ENCODE measurements at regions not wholly inside any gene's neighbourhood (a gene's known extent, or its start where the extent isn't known, plus 50 kb on each side); places are given as distances from the start of the nearest gene placed in this dataset.

DNA sequence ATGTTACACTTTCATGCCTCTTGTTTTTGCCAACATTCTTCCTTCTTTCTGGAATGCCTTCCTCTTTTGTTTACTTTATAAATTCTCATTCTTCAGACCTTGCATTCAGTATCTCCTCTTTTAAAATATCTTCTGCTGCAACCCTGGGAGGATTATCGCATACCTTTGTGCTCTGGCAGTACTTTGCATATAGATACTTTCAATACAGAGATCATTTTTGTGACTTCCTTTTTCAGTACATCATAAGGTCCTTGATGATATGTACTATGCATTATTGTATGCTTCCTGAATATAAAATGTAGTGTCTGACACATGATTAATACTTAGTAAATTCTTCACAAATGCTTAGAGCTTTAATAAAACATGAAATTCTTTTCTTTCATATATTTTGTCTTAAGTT, 538.7 kb downstream of the TRIB2 start:
- Histone ChIP-seq H3K4me1 (replicated peaks in 1 of 2; ENCODE audit: control insufficient read depth in 2 of 2, insufficient read depth in 2 of 2, low read length in 2 of 2) (no peaks in the 10 kb centered on the region), H4K20me1 (replicated peaks; ENCODE audit: control insufficient read depth, insufficient read depth, low read length) (no peaks in the 10 kb centered on the region), H3K9me3 (replicated peaks; ENCODE audit: control insufficient read depth, insufficient read depth, low read depth, low read length) (peaks cover 4% of the 10 kb centered on the region; the same call in 1 of the 2 replicates), H3K27me3 (ENCODE audit: control insufficient read depth in 2 of 2, insufficient read depth in 2 of 2, low read length in 2 of 2) (no peaks in the 10 kb centered on the region), H3K36me3 (ENCODE audit: control insufficient read depth, insufficient read depth, low read length) (no peaks in the 10 kb centered on the region), H3K79me2 (ENCODE audit: control insufficient read depth, insufficient read depth, low read length) (no peaks in the 10 kb centered on the region), H2AFZ (ENCODE audit: low read depth, low read length) (no peak overlapping the region), H3K4me2 (ENCODE audit: insufficient read depth, low read length) (no peak overlapping the region), H3K4me3 (no peak overlapping the region), H3K27ac (ENCODE audit: extremely low read depth, low read depth, low read length) (no peak overlapping the region), H3K9ac (ENCODE audit: insufficient read depth in 1 of 2, low read depth in 2 of 2, low read length in 2 of 2) (no peak overlapping the region), H3K9me1 (ENCODE audit: control insufficient read depth, insufficient read depth, low read length) (no peaks in the 10 kb centered on the region)
- no peak for ATAC-seq
- in situ Hi-C loops (cut with MboI), result no loop called here
- POLR2A ChIA-PET, result no interaction called here
- FAIRE-seq, result no peak
- intact Hi-C loops (cut with micrococcal nuclease), result no loop called here
- no peak for DNase-seq (ENCODE audit: extremely low read depth in 1 of 4, low spot score in 3 of 4)
- CTCF ChIA-PET (ENCODE audit: low intra/inter-chr PET ratio), result no interaction called here
- 0% methylated on average over 1 of the region's 1 CpG for WGBS (ENCODE audit: insufficient coverage, low coverage, missing lambda C conversion rate)
- BruUV-seq (replicated peaks), result no TSS peak
- no peak for TF ChIP-seq CBFB (CRISPR knock-in tag; IDR thresholded peaks at IDR 0.05)
- TF ChIP-seq ZNF212 (CRISPR knock-in tag; IDR thresholded peaks at IDR 0.05), result no peak
- no peak for TF ChIP-seq RBBP5 (IDR thresholded peaks at IDR 0.05; ENCODE audit: borderline replicate concordance, insufficient read depth, low read length, poor library complexity, severe bottlenecking)
- TF ChIP-seq PCBP2 (IDR thresholded peaks at IDR 0.05; ENCODE audit: low read depth, low read length, poor library complexity, severe bottlenecking), result no peak
- TF ChIP-seq E2F1 (CRISPR knock-in tag; IDR thresholded peaks at IDR 0.05), result no peak
- TF ChIP-seq LARP7 (IDR thresholded peaks at IDR 0.05), result no peak
- TF ChIP-seq ZKSCAN8 (CRISPR knock-in tag; IDR thresholded peaks at IDR 0.05), result no peak
- TF ChIP-seq, protein P1, sequence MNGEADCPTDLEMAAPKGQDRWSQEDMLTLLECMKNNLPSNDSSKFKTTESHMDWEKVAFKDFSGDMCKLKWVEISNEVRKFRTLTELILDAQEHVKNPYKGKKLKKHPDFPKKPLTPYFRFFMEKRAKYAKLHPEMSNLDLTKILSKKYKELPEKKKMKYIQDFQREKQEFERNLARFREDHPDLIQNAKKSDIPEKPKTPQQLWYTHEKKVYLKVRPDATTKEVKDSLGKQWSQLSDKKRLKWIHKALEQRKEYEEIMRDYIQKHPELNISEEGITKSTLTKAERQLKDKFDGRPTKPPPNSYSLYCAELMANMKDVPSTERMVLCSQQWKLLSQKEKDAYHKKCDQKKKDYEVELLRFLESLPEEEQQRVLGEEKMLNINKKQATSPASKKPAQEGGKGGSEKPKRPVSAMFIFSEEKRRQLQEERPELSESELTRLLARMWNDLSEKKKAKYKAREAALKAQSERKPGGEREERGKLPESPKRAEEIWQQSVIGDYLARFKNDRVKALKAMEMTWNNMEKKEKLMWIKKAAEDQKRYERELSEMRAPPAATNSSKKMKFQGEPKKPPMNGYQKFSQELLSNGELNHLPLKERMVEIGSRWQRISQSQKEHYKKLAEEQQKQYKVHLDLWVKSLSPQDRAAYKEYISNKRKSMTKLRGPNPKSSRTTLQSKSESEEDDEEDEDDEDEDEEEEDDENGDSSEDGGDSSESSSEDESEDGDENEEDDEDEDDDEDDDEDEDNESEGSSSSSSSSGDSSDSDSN (IDR thresholded peaks at IDR 0.05; ENCODE audit: borderline replicate concordance in 1 of 2, low read depth in 2 of 2, low read length in 2 of 2), result no peak
- no peak for TF ChIP-seq ZNF124 (CRISPR knock-in tag; IDR thresholded peaks at IDR 0.05)
- TF ChIP-seq HEY1 (CRISPR knock-in tag; IDR thresholded peaks at IDR 0.05; ENCODE audit: borderline replicate concordance), result no peak
- no peak for TF ChIP-seq KAT8 (IDR thresholded peaks at IDR 0.05; ENCODE audit: low read depth)
- TF ChIP-seq RAD21 (CRISPR knock-in tag; conservative IDR thresholded peaks at IDR 0.05 in 1 of 2, IDR thresholded peaks at IDR 0.05 in 1 of 2), result no peak
- no peak for TF ChIP-seq AFF1 (IDR thresholded peaks at IDR 0.05; ENCODE audit: low read depth in 1 of 2, partially characterized antibody in 2 of 2)
- no peak for TF ChIP-seq TBP (optimal IDR thresholded peaks at IDR 0.05; ENCODE audit: low read depth, low read length)
